Sciatic nerve (tissue), 2 donors: ENCODE measurements at regions not wholly inside any gene's neighbourhood (a gene's known extent, or its start where the extent isn't known, plus 50 kb on each side); places are given as distances from the start of the nearest gene placed in this dataset.

Source experiments
- ATAC-seq: fragments of 200-7000 bp; cut with Tn5 transposase; one replicate; pipeline ENCODE4 v1.9.1; 2020; ENCODE audit warnings: mild to moderate bottlenecking, moderate library complexity
- DNase-seq: peaks from one replicate; pipeline ENCODE4 v3.0.0-alpha.2; 2020; ENCODE audit warnings: low spot score
- intact Hi-C: fragments of 100-400 bp; cut with DNase I; formaldehyde crosslinking; loops from one replicate; pipeline ENCODE4 v1.14.2; 2022
- donor health status: DM: no; HTN: no; CAD: no.
- donor health status: DM: no; HTN: no; CAD: no.

DNA sequence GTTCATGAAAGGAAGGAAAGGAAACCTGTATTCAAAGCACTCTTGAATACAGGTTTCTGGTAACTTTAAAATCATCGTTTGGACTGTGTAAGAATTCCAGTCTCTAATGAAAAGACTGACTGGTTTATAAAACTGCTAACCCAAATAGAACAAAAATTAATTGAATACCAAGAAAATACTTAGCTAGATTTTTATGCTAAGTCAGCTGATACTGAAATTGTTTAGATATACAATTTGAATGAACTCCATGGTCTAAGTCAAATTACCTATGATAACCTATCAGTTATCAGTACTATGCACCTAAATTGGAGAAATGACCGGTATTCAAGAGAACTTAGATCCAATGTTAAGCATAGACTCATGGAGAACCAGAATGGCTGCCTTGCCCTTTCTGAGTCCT is 338.3 kb downstream of the RNF144B start:
- DNase-seq = no peak
- ATAC-seq = no peak
- intact Hi-C loops = no loop called here

DNA sequence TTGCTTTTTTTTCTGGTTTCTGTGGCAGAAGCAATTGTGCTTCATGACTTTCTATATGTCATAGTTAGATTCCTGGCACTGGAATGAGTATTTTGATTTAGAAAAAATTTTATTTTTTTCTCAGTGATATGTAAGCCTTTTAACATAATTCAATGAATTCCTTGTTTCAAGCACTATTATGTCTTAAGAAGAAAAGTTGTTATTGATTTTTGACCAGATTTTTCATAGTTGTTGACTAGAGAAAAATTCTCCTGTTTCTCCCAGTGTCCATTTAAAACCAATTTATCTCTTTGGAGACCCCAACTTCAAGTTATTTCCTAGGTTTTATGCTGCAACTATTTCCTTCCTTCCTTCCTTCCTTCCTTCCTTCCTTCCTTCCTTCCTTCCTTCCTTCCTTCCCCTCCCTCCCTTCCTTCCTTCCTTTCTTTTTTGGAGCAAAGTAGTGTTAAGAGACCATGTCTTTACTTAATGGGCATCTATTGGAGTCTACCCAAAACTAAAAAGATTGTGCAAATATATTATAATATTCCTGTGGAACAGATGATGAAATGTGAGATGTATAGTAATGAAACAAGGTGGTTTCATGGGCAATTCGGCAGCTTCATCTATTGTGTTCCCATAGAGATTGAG is 346.9 kb downstream of the RNF144B start:
- ATAC-seq (no peak), DNase-seq (no peak)
- intact Hi-C loops = no loop called here

- intact Hi-C loops = no loop called here
- ATAC-seq = no peak
- DNase-seq = no peak
Observed at GRCh38 chr6:18741741-18742140, 354.6 kb downstream of the RNF144B start.

- ATAC-seq (no peak), DNase-seq (no peak)
- intact Hi-C loops = no loop called here
Observed at GRCh38 chr6:18742406-18742805, 355.3 kb downstream of the RNF144B start.

DNA sequence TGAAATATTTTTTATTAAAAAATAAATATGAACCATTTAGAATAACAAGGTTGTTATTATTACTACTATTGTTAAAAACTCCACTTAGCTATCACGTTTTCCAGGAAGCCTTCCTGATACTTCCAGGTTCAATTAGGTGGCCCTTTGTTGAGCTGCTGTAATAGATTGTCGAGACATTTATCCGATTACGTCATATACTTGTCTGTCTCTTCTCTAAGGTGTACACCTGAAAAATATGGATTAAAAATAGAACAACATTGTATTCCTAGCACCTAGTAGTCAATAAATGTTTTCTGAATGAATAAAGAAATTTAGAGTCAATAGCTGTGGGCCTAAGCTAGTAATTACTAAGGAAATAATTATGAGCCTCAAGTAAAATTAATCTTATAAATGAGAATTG is 359.6 kb downstream of the RNF144B start:
- DNase-seq (no peak), ATAC-seq (no peak)
- intact Hi-C loops = no loop called here

DNA sequence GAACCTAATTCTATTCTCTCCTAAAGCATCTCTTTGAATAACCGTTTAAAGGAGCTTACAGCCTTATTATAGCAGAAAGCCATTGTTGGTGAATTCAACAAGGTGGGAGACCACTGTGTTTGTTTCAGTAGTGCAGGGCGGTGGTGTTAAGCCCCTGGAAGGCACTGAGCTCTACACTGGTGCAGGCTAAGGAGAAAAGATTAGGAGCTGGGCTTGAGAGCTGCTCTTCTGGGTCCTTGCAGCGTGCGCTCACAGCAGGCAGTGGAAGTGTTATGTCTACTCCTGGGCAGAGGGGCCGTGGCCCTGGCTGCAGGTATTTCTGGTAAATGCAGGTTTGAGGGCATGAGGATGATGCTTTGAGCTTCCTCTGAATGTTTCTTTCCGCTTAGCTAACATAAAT is 361.2 kb downstream of the RNF144B start:
- intact Hi-C loops = no loop called here
- no peak for ATAC-seq

DNA sequence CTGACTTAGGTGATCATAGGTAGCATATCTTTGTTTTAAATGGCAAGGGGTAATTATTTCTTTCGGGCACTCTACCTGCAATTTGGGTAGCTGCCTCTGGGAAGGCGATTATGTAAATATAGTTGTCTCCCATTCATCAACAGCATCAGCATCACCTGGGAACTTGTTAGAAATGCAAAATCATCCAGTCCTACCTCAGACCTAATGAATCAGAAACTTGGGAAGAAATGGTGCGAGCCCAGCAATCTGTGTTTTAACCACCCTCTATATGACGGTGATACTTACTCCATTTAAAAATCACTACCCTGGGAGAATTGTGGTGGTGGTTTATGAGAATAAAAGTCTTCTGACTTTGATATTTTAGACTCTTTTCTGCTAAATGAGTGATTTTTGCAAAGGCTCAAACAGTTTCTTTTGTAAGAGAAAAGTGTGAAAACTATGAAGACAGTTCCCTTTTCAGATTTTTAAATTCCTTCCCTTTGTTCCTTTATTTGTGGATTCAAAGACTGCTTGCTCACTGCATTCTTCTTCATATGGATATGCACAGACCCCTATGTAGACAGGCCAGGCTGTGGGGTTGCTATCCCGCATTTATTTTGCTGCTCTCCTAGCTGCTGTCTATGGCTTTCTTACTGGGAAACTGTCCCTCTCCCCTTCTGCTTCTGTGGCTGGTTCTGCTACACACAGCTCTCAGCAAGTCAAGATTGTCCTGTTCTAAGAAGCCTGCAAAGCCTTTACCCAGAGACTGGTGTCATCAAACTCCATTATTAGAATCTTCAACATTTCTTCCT is 365.3 kb downstream of the RNF144B start:
- no peak for ATAC-seq
- no peak for DNase-seq
- intact Hi-C loops = no loop called here

More for the DNA sequence above, 361.2 kb downstream of the RNF144B start:
- DNase-seq = no peak

GRCh38 chr6:18753076-18753475 is 365.9 kb downstream of the RNF144B start:
- ATAC-seq = no peak
- intact Hi-C loops = no loop called here
- no peak for DNase-seq

DNA sequence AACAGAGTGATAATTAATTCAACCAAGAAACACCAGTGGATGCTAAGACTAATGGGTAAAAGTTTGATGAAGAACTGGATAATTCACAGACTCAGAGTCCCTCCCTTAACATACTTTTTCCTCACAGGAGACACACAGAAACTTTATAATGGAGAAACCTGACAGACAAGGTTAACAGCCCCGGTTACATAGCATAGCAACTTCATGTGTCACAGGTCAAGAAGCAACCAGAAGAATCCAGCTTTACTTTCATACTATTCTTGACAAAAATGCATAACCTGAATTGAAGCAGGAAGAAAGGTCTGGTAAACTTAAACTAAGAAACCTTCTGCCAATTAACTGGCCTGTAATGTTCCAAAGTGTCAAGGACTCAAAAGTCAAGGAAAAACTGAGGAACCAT is 375.9 kb downstream of the RNF144B start:
- ATAC-seq (no peak), DNase-seq (no peak)
- intact Hi-C loops = no loop called here

DNA sequence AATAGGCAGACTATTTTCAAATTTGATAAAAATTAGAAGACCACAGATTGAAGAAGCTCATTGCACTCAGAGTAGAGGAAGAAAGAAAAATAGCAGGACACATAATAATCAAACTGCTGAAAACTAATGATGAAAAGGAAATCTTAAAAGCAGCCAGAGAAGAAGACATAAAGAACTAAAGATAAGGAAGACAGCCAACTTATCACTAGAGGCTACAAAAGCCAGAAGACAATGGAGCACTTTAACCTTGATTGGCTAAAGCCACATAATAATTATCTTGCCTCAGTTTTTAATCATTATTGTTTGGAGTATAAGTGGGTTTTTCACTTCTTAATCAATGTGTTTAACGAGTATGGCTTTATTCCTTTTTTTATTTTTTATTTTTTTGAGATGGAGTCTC is 397.6 kb downstream of the RNF144B start:
- intact Hi-C loops = no loop called here
- no peak for ATAC-seq
- no peak for DNase-seq

DNA sequence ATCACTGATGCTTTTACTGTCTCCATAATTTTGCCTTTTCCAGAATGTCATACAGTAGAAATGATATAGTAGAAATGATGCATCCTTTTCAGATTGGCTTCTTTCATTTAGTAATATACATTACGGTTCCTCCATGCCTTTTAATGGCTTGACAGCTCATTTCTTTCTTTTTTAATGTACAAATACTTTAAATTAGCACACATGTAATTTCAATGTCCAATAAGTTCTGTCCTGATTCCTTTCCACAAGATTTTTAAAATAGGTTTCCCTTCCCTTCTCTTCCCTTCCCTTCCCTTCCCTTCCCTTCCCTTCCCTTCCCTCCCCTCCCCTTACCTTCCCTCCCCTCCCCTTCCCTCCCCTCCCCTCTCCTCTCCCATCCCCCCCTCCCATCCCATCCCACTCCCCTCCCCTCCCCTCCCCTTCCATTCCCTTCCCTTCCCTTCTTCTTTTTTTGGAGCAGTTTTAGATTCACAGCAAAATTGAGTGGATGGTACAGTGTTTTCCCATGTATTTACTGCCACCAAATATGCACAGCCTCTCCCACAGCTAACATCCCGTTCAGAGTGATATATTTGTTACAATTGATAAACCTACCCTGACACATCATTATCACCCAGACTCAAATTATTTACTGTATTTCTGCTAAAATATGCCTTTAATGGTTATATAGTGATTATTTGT is 398.8 kb downstream of the RNF144B start:
- ATAC-seq = no peak
- intact Hi-C loops = no loop called here
- no peak for DNase-seq

DNA sequence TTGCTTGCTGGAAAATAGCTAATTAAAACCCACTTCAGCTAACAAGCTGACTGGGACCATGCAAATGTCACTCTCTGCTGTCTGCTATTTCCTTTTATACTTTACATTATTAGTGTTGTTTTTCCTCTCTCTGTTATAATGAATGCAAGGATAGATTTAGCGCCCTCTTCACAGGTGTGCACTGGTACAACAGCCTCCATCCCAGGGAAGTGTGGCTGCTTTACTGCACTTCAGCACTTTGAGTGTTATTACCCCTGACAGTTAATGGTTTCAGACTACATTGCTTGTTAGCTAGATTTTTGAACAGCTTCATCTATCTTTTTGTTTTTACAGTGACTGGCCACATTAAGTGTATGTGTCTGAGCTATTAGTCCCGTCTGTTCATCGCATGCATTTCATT is 405.7 kb downstream of the RNF144B start:
- ATAC-seq = no peak
- intact Hi-C loops = no loop called here
- no peak for DNase-seq

DNA sequence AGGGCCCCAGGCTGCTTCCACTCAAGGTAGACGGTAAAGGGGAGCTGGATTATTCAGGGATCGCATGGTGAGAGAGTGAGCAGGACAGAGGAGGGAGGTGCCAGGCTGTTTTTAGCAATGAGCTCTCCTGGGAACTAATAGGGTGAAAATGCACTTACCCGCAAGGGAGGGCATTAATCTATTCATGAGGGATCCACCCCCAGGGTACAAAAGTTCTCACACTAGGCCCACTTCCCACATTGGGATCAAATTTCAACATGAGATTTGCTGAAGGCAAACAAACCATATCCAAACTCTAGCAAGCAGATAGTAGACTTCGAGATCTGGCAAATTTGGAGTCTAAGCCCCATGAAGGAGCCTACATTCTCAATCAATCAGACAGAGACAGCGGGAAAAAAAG is 408.6 kb downstream of the RNF144B start:
- intact Hi-C loops = no loop called here
- DNase-seq = no peak
- ATAC-seq = no peak

DNA sequence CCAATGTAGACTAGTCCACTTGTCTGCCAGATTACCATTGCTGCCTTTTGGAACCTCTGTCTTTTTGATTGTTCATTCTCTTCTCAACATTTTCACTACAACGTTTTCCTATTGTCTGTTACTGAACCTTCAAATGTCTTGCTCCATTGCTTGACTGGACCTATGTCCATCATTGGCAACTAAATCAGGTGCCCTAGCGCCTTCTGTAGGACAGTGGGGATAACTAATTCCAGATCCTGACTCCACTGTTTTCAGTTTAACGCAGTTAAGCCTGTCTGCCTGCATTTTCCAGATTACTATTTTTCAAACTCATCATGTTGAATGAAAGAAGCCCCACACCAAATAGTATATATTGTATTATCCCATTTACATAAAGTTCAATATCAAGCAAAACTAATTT is 433.6 kb downstream of the RNF144B start:
- intact Hi-C loops = no loop called here
- ATAC-seq (no peak), DNase-seq (no peak)

DNA sequence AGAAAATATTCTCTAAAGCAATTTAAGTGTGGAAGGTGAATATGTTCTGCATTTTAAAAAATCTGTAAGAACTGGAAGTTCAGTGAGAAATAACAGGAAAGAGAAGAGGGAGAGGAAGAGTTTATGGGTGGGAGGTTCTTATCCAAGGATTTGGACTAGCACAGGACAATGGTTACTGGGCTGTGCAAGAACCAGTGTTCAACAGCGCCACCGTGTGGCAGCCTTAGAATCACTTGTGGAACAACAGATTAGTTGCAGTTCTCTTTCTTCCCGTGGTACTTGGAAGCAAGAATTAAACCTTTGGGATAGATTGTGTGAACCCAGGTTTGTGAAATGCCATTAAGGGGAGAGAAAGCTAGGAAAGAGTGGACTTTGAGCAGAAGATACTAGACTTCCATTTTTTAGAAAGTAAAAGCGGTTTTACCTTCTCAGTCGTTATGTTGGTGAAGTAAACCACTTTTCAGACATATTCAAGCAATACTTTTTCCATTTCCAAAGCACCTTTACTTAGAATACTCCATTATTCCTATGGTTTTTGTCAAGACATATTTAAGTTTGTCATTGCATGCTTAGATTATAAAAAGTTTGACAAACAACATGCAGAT is 436.7 kb downstream of the RNF144B start:
- no peak for DNase-seq
- intact Hi-C loops = no loop called here
- ATAC-seq = no peak

- intact Hi-C loops = no loop called here
- ATAC-seq (no peak), DNase-seq (no peak)
Observed at GRCh38 chr6:18829272-18829870, 442.2 kb downstream of the RNF144B start.

- no peak for ATAC-seq
Observed at GRCh38 chr6:18835976-18836375, 448.8 kb downstream of the RNF144B start.

GRCh38 chr6:18837013-18837412 is 449.9 kb downstream of the RNF144B start:
- no peak for ATAC-seq
- DNase-seq = no peak
- intact Hi-C loops = no loop called here

More at GRCh38 chr6:18835976-18836375, 448.8 kb downstream of the RNF144B start:
- intact Hi-C loops = no loop called here
- DNase-seq = no peak

- ATAC-seq (no peak), DNase-seq (no peak)
- intact Hi-C loops = no loop called here
Observed at GRCh38 chr6:18842534-18842933, 455.4 kb downstream of the RNF144B start.

- intact Hi-C loops = no loop called here
- DNase-seq = no peak
- no peak for ATAC-seq
Observed at GRCh38 chr6:18845896-18846295, 458.7 kb downstream of the RNF144B start.
